GM23338 (cell line): ENCODE measurements at regions not wholly inside any gene's neighbourhood (a gene's known extent, or its start where the extent isn't known, plus 50 kb on each side); places are given as distances from the start of the nearest gene placed in this dataset.

Source experiments
- ATAC-seq: fragments of 200-7000 bp; cut with Tn5 transposase; 3 replicates; pipeline ENCODE4 v1.9.1; 2020
- DNase-seq: peaks from one replicate; pipeline ENCODE4 v3.0.0-alpha.2; 2015; ENCODE audit warnings: low spot score
- H2AFZ ChIP-seq: fragments of 200-600 bp; sonication (generic); 2 replicates; pipeline ENCODE4 v1.8.0; 2016; ENCODE audit warnings: antibody characterized with exemption, mild to moderate bottlenecking, moderate library complexity
- H3F3A ChIP-seq: fragments of 200-600 bp; sonication (generic); replicated peaks from 2 replicates; pipeline ENCODE4 v1.8.0; 2017; ENCODE audit warnings: antibody characterized with exemption, mixed run types, low read depth
- H3K27ac ChIP-seq: fragments of 200-600 bp; sonication (generic); 2 replicates; pipeline ENCODE4 v1.6.1; 2016; ENCODE audit warnings: low read depth
- H3K27me3 ChIP-seq: fragments of 200-600 bp; sonication (generic); 2 replicates; pipeline ENCODE4 v1.8.0; 2016; ENCODE audit warnings: mild to moderate bottlenecking, mixed run types, moderate library complexity; ENCODE audit not compliant: insufficient read depth
- H3K36me3 ChIP-seq: fragments of 200-600 bp; sonication (generic); 2 replicates; pipeline ENCODE4 v1.8.0; 2016; ENCODE audit warnings: mild to moderate bottlenecking; ENCODE audit not compliant: insufficient read depth
- H3K4me1 ChIP-seq: fragments of 200-600 bp; sonication (generic); 2 replicates; pipeline ENCODE4 v1.8.0; 2016; ENCODE audit warnings: mild to moderate bottlenecking, moderate library complexity; ENCODE audit not compliant: insufficient read depth
- H3K4me2 ChIP-seq: fragments of 200-600 bp; sonication (generic); 2 replicates; pipeline ENCODE4 v1.7.1; 2017; ENCODE audit warnings: mixed run types
- H3K4me3 ChIP-seq: fragments of 200-600 bp; sonication (generic); 2 replicates; pipeline ENCODE4 v1.6.1; 2016; ENCODE audit warnings: mixed run types
- H3K79me2 ChIP-seq: fragments of 200-600 bp; sonication (generic); replicated peaks from 2 replicates; pipeline ENCODE4 v1.8.0; 2017; ENCODE audit warnings: mild to moderate bottlenecking; ENCODE audit not compliant: insufficient read depth
- H3K9me2 ChIP-seq: fragments of 200-600 bp; sonication (generic); 2 replicates; pipeline ENCODE4 v1.8.0; 2017; ENCODE audit not compliant: insufficient read depth
- H4K20me1 ChIP-seq: fragments of 200-600 bp; sonication (generic); replicated peaks from 2 replicates; pipeline ENCODE4 v1.8.0; 2017; ENCODE audit warnings: mild to moderate bottlenecking; ENCODE audit not compliant: insufficient read depth
- H3K27ac Mint-ChIP-seq: 2 replicates; pipeline ENCODE4 v1.8.0; 2020; ENCODE audit warnings: inconsistent platforms, mild to moderate bottlenecking, moderate library complexity, mixed read lengths
- H3K27me3 Mint-ChIP-seq: 3 replicates; pipeline ENCODE4 v1.8.0; 2022; ENCODE audit warnings: low read depth, mild to moderate bottlenecking, moderate library complexity, mixed read lengths, inconsistent platforms; ENCODE audit not compliant: insufficient read depth, poor library complexity
- H3K36me3 Mint-ChIP-seq: 3 replicates; pipeline ENCODE4 v1.8.0; 2021; ENCODE audit warnings: low read depth, mild to moderate bottlenecking, inconsistent platforms, moderate library complexity, mixed read lengths
- H3K4me1 Mint-ChIP-seq: 3 replicates; pipeline ENCODE4 v1.8.0; 2020; ENCODE audit warnings: mild to moderate bottlenecking, inconsistent platforms, mixed read lengths
- H3K4me3 Mint-ChIP-seq: 3 replicates; pipeline ENCODE4 v1.8.0; 2021; ENCODE audit warnings: moderate library complexity, mild to moderate bottlenecking, inconsistent platforms, mixed read lengths
- H3K9me3 Mint-ChIP-seq: 3 replicates; pipeline ENCODE4 v1.8.0; 2020; ENCODE audit warnings: moderate library complexity, mild to moderate bottlenecking, inconsistent platforms, mixed read lengths
- CREB1 ChIP-seq: fragments of 250-450 bp; sonication (Bioruptor Pico); IDR thresholded peaks from 2 replicates; pipeline ENCODE4 v1.5.0; 2020; ENCODE audit warnings: low read depth, mild to moderate bottlenecking, moderate library complexity
- CTCF ChIP-seq, 2 experiments: fragments of 200-600 bp in 1 of 2; sonication (generic) in 1 of 2; conservative IDR thresholded peaks; 2 replicates each; pipeline versions ENCODE4 v1.5.1 to v1.6.1; 2016 to 2017; ENCODE audit warnings: antibody characterized with exemption in 2 of 2, low read depth in 2 of 2, mild to moderate bottlenecking in 2 of 2, moderate library complexity in 1 of 2
- EZH2 ChIP-seq: fragments of 200-600 bp; sonication (generic); IDR thresholded peaks from one replicate; pipeline ENCODE4 v1.8.0; 2017; ENCODE audit warnings: antibody characterized with exemption, mild to moderate bottlenecking, low read depth; ENCODE audit not compliant: unreplicated experiment
- EZH2phosphoT487 ChIP-seq: fragments of 200-600 bp; sonication (generic); IDR thresholded peaks from one replicate; pipeline ENCODE4 v1.8.1; 2018; ENCODE audit warnings: antibody characterized with exemption; ENCODE audit not compliant: unreplicated experiment
- JUNB ChIP-seq: IDR thresholded peaks from one replicate; pipeline ENCODE4 v1.6.1; 2016; ENCODE audit warnings: antibody characterized with exemption; ENCODE audit not compliant: unreplicated experiment
- NANOG ChIP-seq: IDR thresholded peaks from 2 replicates; pipeline ENCODE4 v1.6.1; 2016; ENCODE audit warnings: antibody characterized with exemption, borderline replicate concordance
- POLR2AphosphoS5 ChIP-seq: IDR thresholded peaks from 2 replicates; pipeline ENCODE4 v1.6.1; 2016; ENCODE audit warnings: antibody characterized with exemption, low read depth
- STAT1 ChIP-seq: IDR thresholded peaks from one replicate; pipeline ENCODE4 v1.6.1; 2016; ENCODE audit warnings: antibody characterized with exemption; ENCODE audit not compliant: unreplicated experiment
- ZNF114 ChIP-seq: fragments of 250-450 bp; sonication (Bioruptor Pico); IDR thresholded peaks from 2 replicates; pipeline ENCODE4 v1.5.0; 2020; ENCODE audit warnings: mild to moderate bottlenecking, moderate library complexity
- ZNF331 ChIP-seq: fragments of 250-450 bp; sonication (Bioruptor Pico); IDR thresholded peaks from 2 replicates; pipeline ENCODE4 v1.5.0; 2020; ENCODE audit warnings: low read depth, mild to moderate bottlenecking, moderate library complexity
- TF ChIP-seq, protein P1 (sequence below): IDR thresholded peaks from 2 replicates; pipeline ENCODE4 v1.6.1; 2016; ENCODE audit warnings: antibody characterized with exemption
- TF ChIP-seq, protein P2 (sequence below): fragments of 250-450 bp; sonication (Bioruptor Pico); IDR thresholded peaks from 2 replicates; pipeline ENCODE4 v1.5.0; 2020; ENCODE audit warnings: mild to moderate bottlenecking, moderate library complexity
- TF ChIP-seq, protein P3 (sequence below): IDR thresholded peaks from one replicate; pipeline ENCODE4 v1.6.1; 2018; ENCODE audit warnings: antibody characterized with exemption; ENCODE audit not compliant: unreplicated experiment

DNA sequence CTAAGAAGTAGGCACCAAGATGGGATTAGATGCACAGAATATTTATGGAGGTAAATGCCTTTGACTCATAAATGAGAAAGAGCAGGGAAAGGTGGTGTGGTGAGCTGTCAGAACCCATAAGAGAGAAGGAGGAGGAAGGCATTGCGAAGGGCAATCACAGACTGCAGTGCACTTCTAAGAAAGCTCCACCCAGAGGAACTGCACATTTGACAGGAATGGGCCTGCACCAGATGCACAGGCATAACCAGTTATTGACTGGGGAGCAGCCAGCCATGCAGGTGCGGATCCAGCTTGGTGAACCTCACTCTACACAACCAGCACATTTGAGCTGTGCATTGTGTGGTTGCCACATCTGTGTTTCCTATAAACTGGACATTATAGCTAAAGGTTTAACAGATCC is 62.2 kb upstream of the L3MBTL4 start (continued):
- TF ChIP-seq STAT1 = no peak
- no peak for TF ChIP-seq EZH2
- no peak for TF ChIP-seq EZH2phosphoT487
- no peak for TF ChIP-seq JUNB

GRCh38 chr18:6478121-6478520 is 63.4 kb upstream of the L3MBTL4 start:
- Histone ChIP-seq H3K27me3 (no peaks in the 10 kb centered on the region), H3K9me2 (no peaks in the 10 kb centered on the region), H3K4me1 (no peaks in the 10 kb centered on the region), H3F3A (no peaks in the 10 kb centered on the region), H4K20me1 (no peaks in the 10 kb centered on the region), H3K4me2 (no peak overlapping the region), H3K4me3 (no peak overlapping the region), H2AFZ (no peak overlapping the region), H3K27ac (no peak overlapping the region), H3K36me3 (no peaks in the 10 kb centered on the region), H3K79me2 (no peaks in the 10 kb centered on the region)
- no peak overlapping the region for H3K27ac Mint-ChIP-seq
- no peak overlapping the region for H3K4me3 Mint-ChIP-seq
- TF ChIP-seq EZH2phosphoT487 = no peak
- no peak for TF ChIP-seq NANOG
- TF ChIP-seq, protein P1, sequence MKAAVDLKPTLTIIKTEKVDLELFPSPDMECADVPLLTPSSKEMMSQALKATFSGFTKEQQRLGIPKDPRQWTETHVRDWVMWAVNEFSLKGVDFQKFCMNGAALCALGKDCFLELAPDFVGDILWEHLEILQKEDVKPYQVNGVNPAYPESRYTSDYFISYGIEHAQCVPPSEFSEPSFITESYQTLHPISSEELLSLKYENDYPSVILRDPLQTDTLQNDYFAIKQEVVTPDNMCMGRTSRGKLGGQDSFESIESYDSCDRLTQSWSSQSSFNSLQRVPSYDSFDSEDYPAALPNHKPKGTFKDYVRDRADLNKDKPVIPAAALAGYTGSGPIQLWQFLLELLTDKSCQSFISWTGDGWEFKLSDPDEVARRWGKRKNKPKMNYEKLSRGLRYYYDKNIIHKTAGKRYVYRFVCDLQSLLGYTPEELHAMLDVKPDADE = no peak
- TF ChIP-seq CTCF (conservative IDR thresholded peaks at IDR 0.05; ENCODE audit: low read depth in 2 of 2) = no peak
- TF ChIP-seq, protein P2, sequence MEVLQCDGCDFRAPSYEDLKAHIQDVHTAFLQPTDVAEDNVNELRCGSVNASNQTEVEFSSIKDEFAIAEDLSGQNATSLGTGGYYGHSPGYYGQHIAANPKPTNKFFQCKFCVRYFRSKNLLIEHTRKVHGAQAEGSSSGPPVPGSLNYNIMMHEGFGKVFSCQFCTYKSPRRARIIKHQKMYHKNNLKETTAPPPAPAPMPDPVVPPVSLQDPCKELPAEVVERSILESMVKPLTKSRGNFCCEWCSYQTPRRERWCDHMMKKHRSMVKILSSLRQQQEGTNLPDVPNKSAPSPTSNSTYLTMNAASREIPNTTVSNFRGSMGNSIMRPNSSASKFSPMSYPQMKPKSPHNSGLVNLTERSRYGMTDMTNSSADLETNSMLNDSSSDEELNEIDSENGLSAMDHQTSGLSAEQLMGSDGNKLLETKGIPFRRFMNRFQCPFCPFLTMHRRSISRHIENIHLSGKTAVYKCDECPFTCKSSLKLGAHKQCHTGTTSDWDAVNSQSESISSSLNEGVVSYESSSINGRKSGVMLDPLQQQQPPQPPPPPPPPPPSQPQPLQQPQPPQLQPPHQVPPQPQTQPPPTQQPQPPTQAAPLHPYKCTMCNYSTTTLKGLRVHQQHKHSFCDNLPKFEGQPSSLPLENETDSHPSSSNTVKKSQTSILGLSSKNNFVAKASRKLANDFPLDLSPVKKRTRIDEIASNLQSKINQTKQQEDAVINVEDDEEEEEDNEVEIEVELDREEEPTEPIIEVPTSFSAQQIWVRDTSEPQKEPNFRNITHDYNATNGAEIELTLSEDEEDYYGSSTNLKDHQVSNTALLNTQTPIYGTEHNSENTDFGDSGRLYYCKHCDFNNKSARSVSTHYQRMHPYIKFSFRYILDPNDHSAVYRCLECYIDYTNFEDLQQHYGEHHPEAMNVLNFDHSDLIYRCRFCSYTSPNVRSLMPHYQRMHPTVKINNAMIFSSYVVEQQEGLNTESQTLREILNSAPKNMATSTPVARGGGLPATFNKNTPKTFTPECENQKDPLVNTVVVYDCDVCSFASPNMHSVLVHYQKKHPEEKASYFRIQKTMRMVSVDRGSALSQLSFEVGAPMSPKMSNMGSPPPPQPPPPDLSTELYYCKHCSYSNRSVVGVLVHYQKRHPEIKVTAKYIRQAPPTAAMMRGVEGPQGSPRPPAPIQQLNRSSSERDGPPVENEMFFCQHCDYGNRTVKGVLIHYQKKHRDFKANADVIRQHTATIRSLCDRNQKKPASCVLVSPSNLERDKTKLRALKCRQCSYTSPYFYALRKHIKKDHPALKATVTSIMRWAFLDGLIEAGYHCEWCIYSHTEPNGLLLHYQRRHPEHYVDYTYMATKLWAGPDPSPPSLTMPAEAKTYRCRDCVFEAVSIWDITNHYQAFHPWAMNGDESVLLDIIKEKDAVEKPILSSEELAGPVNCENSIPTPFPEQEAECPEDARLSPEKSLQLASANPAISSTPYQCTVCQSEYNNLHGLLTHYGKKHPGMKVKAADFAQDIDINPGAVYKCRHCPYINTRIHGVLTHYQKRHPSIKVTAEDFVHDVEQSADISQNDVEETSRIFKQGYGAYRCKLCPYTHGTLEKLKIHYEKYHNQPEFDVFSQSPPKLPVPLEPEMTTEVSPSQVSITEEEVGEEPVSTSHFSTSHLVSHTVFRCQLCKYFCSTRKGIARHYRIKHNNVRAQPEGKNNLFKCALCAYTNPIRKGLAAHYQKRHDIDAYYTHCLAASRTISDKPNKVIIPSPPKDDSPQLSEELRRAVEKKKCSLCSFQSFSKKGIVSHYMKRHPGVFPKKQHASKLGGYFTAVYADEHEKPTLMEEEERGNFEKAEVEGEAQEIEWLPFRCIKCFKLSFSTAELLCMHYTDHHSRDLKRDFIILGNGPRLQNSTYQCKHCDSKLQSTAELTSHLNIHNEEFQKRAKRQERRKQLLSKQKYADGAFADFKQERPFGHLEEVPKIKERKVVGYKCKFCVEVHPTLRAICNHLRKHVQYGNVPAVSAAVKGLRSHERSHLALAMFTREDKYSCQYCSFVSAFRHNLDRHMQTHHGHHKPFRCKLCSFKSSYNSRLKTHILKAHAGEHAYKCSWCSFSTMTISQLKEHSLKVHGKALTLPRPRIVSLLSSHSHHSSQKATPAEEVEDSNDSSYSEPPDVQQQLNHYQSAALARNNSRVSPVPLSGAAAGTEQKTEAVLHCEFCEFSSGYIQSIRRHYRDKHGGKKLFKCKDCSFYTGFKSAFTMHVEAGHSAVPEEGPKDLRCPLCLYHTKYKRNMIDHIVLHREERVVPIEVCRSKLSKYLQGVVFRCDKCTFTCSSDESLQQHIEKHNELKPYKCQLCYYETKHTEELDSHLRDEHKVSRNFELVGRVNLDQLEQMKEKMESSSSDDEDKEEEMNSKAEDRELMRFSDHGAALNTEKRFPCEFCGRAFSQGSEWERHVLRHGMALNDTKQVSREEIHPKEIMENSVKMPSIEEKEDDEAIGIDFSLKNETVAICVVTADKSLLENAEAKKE (CRISPR knock-in tag) = no peak
- TF ChIP-seq ZNF114 (CRISPR knock-in tag) = no peak
- TF ChIP-seq, protein P3, sequence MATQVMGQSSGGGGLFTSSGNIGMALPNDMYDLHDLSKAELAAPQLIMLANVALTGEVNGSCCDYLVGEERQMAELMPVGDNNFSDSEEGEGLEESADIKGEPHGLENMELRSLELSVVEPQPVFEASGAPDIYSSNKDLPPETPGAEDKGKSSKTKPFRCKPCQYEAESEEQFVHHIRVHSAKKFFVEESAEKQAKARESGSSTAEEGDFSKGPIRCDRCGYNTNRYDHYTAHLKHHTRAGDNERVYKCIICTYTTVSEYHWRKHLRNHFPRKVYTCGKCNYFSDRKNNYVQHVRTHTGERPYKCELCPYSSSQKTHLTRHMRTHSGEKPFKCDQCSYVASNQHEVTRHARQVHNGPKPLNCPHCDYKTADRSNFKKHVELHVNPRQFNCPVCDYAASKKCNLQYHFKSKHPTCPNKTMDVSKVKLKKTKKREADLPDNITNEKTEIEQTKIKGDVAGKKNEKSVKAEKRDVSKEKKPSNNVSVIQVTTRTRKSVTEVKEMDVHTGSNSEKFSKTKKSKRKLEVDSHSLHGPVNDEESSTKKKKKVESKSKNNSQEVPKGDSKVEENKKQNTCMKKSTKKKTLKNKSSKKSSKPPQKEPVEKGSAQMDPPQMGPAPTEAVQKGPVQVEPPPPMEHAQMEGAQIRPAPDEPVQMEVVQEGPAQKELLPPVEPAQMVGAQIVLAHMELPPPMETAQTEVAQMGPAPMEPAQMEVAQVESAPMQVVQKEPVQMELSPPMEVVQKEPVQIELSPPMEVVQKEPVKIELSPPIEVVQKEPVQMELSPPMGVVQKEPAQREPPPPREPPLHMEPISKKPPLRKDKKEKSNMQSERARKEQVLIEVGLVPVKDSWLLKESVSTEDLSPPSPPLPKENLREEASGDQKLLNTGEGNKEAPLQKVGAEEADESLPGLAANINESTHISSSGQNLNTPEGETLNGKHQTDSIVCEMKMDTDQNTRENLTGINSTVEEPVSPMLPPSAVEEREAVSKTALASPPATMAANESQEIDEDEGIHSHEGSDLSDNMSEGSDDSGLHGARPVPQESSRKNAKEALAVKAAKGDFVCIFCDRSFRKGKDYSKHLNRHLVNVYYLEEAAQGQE = no peak
- TF ChIP-seq JUNB = no peak
- TF ChIP-seq CREB1 (CRISPR knock-in tag) = no peak
- TF ChIP-seq POLR2AphosphoS5 = no peak
- TF ChIP-seq STAT1 = no peak
- no peak for TF ChIP-seq EZH2
- no peak for TF ChIP-seq ZNF331 (CRISPR knock-in tag)
- DNase-seq (no peak), ATAC-seq (no peak)
- H3K9me3 Mint-ChIP-seq = no peaks in the 10 kb centered on the region
- peaks cover 6% of the 10 kb centered on the region for H3K27me3 Mint-ChIP-seq
- H3K36me3 Mint-ChIP-seq = no peaks in the 10 kb centered on the region
- H3K4me1 Mint-ChIP-seq = peaks cover 6% of the 10 kb centered on the region
